Transverse colon (tissue), 4 donors: ENCODE measurements at regions not wholly inside any gene's neighbourhood (a gene's known extent, or its start where the extent isn't known, plus 50 kb on each side); places are given as distances from the start of the nearest gene placed in this dataset.

Experiments
- DNase-seq: peaks from one replicate; pipeline ENCODE4 v3.0.0-alpha.2; 2019
- H3K27ac ChIP-seq, 4 donors: fragments of 200-600 bp; sonication (generic); 2 replicates each; pipeline ENCODE4 v1.5.1; 2016 to 2018; ENCODE audit warnings: inconsistent platforms in 4 of 4
- H3K27me3 ChIP-seq: fragments of 200-600 bp; sonication (generic); 2 replicates; pipeline ENCODE4 v1.5.1; 2017; ENCODE audit warnings: inconsistent platforms
- H3K36me3 ChIP-seq, 4 donors: fragments of 200-600 bp; sonication (generic); 2 replicates each; pipeline ENCODE4 v1.5.1; 2017 to 2019; ENCODE audit warnings: inconsistent platforms in 4 of 4
- H3K4me1 ChIP-seq, 4 donors: fragments of 200-600 bp; sonication (generic); 2 replicates each; pipeline ENCODE4 v1.5.1; 2017 to 2020; ENCODE audit warnings: inconsistent platforms in 4 of 4
- H3K4me3 ChIP-seq, 4 donors: fragments of 200-600 bp; sonication (generic); 1 replicate in 1 of 4; 2 replicates in 3 of 4; pipeline versions ENCODE4 v1.5.1 to v1.6.1; 2017 to 2019; ENCODE audit warnings: inconsistent platforms in 4 of 4
- H3K9me3 ChIP-seq, 2 donors: fragments of 200-600 bp; sonication (generic); 2 replicates each; pipeline ENCODE4 v1.5.1; 2017 to 2019; ENCODE audit warnings: inconsistent platforms in 2 of 2
- CTCF ChIP-seq, 5 experiments: fragments of 200-600 bp in 3 of 5; fragments of 450-650 bp in 2 of 5; sonication (generic) in 3 of 5; IDR thresholded peaks; 1 replicate in 2 of 5; 2 replicates in 3 of 5; pipeline ENCODE4 v1.5.1; 2016 to 2017; ENCODE audit warnings: antibody characterized with exemption in 5 of 5, inconsistent platforms in 3 of 5, mild to moderate bottlenecking in 2 of 5, moderate library complexity in 1 of 5
- EP300 ChIP-seq: sonication (generic); formaldehyde crosslinking; IDR thresholded peaks from one replicate; pipeline ENCODE4 v1.6.1; 2017; ENCODE audit warnings: antibody characterized with exemption, low read depth
- POLR2A ChIP-seq: fragments of 450-650 bp; IDR thresholded peaks from one replicate; pipeline ENCODE4 v1.6.1; 2016; ENCODE audit warnings: antibody characterized with exemption, mild to moderate bottlenecking, moderate library complexity
- POLR2AphosphoS5 ChIP-seq, 3 donors: sonication (generic); formaldehyde crosslinking; IDR thresholded peaks; one replicate each; pipeline ENCODE4 v1.6.1; 2016; ENCODE audit warnings: antibody characterized with exemption in 3 of 3
- WGBS, 2 donors: methylation state at CpG; one replicate each; pipeline ENCODE4 v1.1.5; 2018; ENCODE audit warnings: low coverage in 1 of 2; 5-methylcytosine and 5-hydroxymethylcytosine counted together
- in situ Hi-C, 4 donors: fragments of 200-750 bp; cut with MboI; loops; one replicate each; pipeline versions ENCODE4 v1.15.0 to v1.15.1; 2017; ENCODE audit warnings: low sequenced_read_pairs in 3 of 4, low pct_ligation_motif_present in 1 of 4, low pct_unique_long_range_greater_than_20kb in 1 of 4
- intact Hi-C: fragments of 100-400 bp; cut with DNase I; formaldehyde crosslinking; loops from one replicate; pipeline ENCODE4 v1.15.1; 2023; ENCODE audit warnings: low total_unique reads

GRCh38 chr1:192862271-192862670 lies 53.4 kb downstream of the RGS2 start:
- no peak overlapping the region for H3K4me3 ChIP-seq
- no peaks in the 10 kb centered on the region for H3K27me3 ChIP-seq
- in situ Hi-C loops (no loop called here), intact Hi-C loops (no loop called here)
- 43 to 86% methylated on average over 1 of the region's 1 CpG for WGBS, 2 donors
- H3K4me1 ChIP-seq = no peaks in the 10 kb centered on the region
- H3K36me3 ChIP-seq = no peaks in the 10 kb centered on the region
- no peak overlapping the region for H3K27ac ChIP-seq
- no peak for DNase-seq
- TF ChIP-seq CTCF (IDR thresholded peaks at IDR 0.05) (no peak), POLR2A (no peak)
- H3K9me3 ChIP-seq = no peaks in the 10 kb centered on the region

GRCh38 chr1:192866241-192866868 lies 57.5 kb downstream of the RGS2 start:
- Histone ChIP-seq H3K9me3 (no peaks in the 10 kb centered on the region), H3K27ac (no peak overlapping the region), H3K27me3 (no peaks in the 10 kb centered on the region), H3K4me3 (no peak overlapping the region), H3K36me3 (no peaks in the 10 kb centered on the region), H3K4me1 (no peaks in the 10 kb centered on the region)
- in situ Hi-C loops = no loop called here
- intact Hi-C loops = no loop called here
- TF ChIP-seq POLR2A (no peak), CTCF (IDR thresholded peaks at IDR 0.05) (no peak), POLR2AphosphoS5 (IDR thresholded peaks at IDR 0.05) (no peak), EP300 (no peak)
- no peak for DNase-seq
- WGBS, 2 donors = 80 to 81% methylated on average over 5 of the region's 5 CpGs

GRCh38 chr1:192867180-192867579 lies 58.3 kb downstream of the RGS2 start:
- in situ Hi-C loops (no loop called here), intact Hi-C loops (no loop called here)
- no peaks in the 10 kb centered on the region for H3K36me3 ChIP-seq
- DNase-seq = no peak
- no peaks in the 10 kb centered on the region for H3K4me1 ChIP-seq
- no peaks in the 10 kb centered on the region for H3K27me3 ChIP-seq
- TF ChIP-seq POLR2AphosphoS5 (IDR thresholded peaks at IDR 0.05) (no peak), POLR2A (no peak), CTCF (IDR thresholded peaks at IDR 0.05) (no peak), EP300 (no peak)
- H3K27ac ChIP-seq = no peak overlapping the region
- 69 to 83% methylated on average over 2 to 4 of the region's 4 CpGs for WGBS, 2 donors
- no peak overlapping the region for H3K4me3 ChIP-seq
- no peaks in the 10 kb centered on the region for H3K9me3 ChIP-seq

- DNase-seq = no peak
- Histone ChIP-seq H3K27me3 (no peaks in the 10 kb centered on the region), H3K36me3 (no peaks in the 10 kb centered on the region), H3K27ac (no peak overlapping the region), H3K4me3 (no peak overlapping the region), H3K9me3 (no peaks in the 10 kb centered on the region), H3K4me1 (no peaks in the 10 kb centered on the region)
- in situ Hi-C loops = no loop called here
- 89 to 91% methylated on average over 4 of the region's 4 CpGs for WGBS, 2 donors
- intact Hi-C loops = no loop called here
- TF ChIP-seq POLR2A (no peak), POLR2AphosphoS5 (IDR thresholded peaks at IDR 0.05) (no peak), EP300 (no peak), CTCF (IDR thresholded peaks at IDR 0.05) (no peak)
Observed at GRCh38 chr1:192869308-192869940, 60.6 kb downstream of the RGS2 start.
